HG03097 (cell line): ENCODE measurements at regions not wholly inside any gene's neighbourhood (a gene's known extent, or its start where the extent isn't known, plus 50 kb on each side); places are given as distances from the start of the nearest gene placed in this dataset.
"Not testable (repeated sequence)": the region's sequence is repeated elsewhere in the genome, so short reads cannot be mapped to it uniquely, and the experiment has no call there.

Experiments used
- ATAC-seq: cut with Tn5 transposase; IDR thresholded peaks from one replicate; pipeline ENCODE4 v1.9.1; 2021; ENCODE audit not compliant: unreplicated experiment, low FRiP score

GRCh38 chr4:186953599-186954260 lies 230.1 kb upstream of the FAT1 start:
- no peak for ATAC-seq

GRCh38 chr4:186954509-186954908 lies 230.9 kb upstream of the FAT1 start:
- ATAC-seq, result no peak

GRCh38 chr4:186954956-186955355 lies 231.3 kb upstream of the FAT1 start:
- ATAC-seq, result no peak

GRCh38 chr4:186957952-186958555 lies 234.4 kb upstream of the FAT1 start:
- no peak for ATAC-seq

GRCh38 chr4:186958726-186959350 lies 235.2 kb upstream of the FAT1 start:
- ATAC-seq, result no peak

GRCh38 chr4:186979961-186980745 lies 256.5 kb upstream of the FAT1 start:
- no peak for ATAC-seq

- ATAC-seq, result no peak
These were observed 257.5 kb upstream of the FAT1 start for GRCh38 chr4:186981161-186981560.

- ATAC-seq, result no peak
These were observed 258.5 kb upstream of the FAT1 start for GRCh38 chr4:186982160-186982559.

- ATAC-seq, result no peak
These were observed 260.5 kb upstream of the FAT1 start for GRCh38 chr4:186984105-186984644.

- ATAC-seq, result no peak
These were observed 276.0 kb upstream of the FAT1 start for GRCh38 chr4:186999686-187000085.

- no peak for ATAC-seq
These were observed 276.6 kb upstream of the FAT1 start for GRCh38 chr4:187000281-187000680.

- not testable (repeated sequence) for ATAC-seq
These were observed 278.5 kb upstream of the FAT1 start for GRCh38 chr4:187002133-187002532.

GRCh38 chr4:187004628-187005027 lies 281.0 kb upstream of the FAT1 start:
- no peak for ATAC-seq

GRCh38 chr4:187006189-187006618 lies 282.5 kb upstream of the FAT1 start:
- no peak for ATAC-seq

- ATAC-seq, result no peak
These were observed 286.4 kb upstream of the FAT1 start for GRCh38 chr4:187010052-187010451.

- no peak for ATAC-seq
These were observed 292.4 kb upstream of the FAT1 start for GRCh38 chr4:187016101-187016500.

- no peak for ATAC-seq
These were observed 293.5 kb upstream of the FAT1 start for GRCh38 chr4:187017147-187017546.

- no peak for ATAC-seq
These were observed 296.2 kb upstream of the FAT1 start for GRCh38 chr4:187019896-187020295.

GRCh38 chr4:187020676-187021075 lies 297.0 kb upstream of the FAT1 start:
- no peak for ATAC-seq

GRCh38 chr4:187021436-187022205 lies 298.0 kb upstream of the FAT1 start:
- no peak for ATAC-seq
